Kidney tubule cell (primary cell): ENCODE measurements at regions not wholly inside any gene's neighbourhood (a gene's known extent, or its start where the extent isn't known, plus 50 kb on each side); places are given as distances from the start of the nearest gene placed in this dataset.
"Not testable (repeated sequence)": the region's sequence is repeated elsewhere in the genome, so short reads cannot be mapped to it uniquely, and the experiment has no call there.

Source experiments
- DNase-seq: peaks from one replicate; pipeline ENCODE4 v3.0.0-alpha.2; 2018; ENCODE audit warnings: low spot score

- peak; percentile 12 for DNase-seq
These were observed 165.7 kb upstream of the IRF2BP2 start for GRCh38 chr1:234775477-234776246.

- DNase-seq: no peak
These were observed 165.0 kb upstream of the IRF2BP2 start for GRCh38 chr1:234774971-234775370.

- no peak for DNase-seq
These were observed 164.1 kb upstream of the IRF2BP2 start for GRCh38 chr1:234773936-234774677.

- peak; percentile 99 for DNase-seq
These were observed 162.6 kb upstream of the IRF2BP2 start for GRCh38 chr1:234772345-234773147.

GRCh38 chr1:234771642-234772344 is 161.8 kb upstream of the IRF2BP2 start:
- no peak for DNase-seq

- DNase-seq: no peak
These were observed 161.1 kb upstream of the IRF2BP2 start for GRCh38 chr1:234770924-234771540.

- no peak for DNase-seq
These were observed 160.2 kb upstream of the IRF2BP2 start for GRCh38 chr1:234769986-234770795.

- DNase-seq: no peak
These were observed 159.5 kb upstream of the IRF2BP2 start for GRCh38 chr1:234769284-234769985.

- DNase-seq: no peak
These were observed 158.7 kb upstream of the IRF2BP2 start for GRCh38 chr1:234768569-234769283.

GRCh38 chr1:234768171-234768568 is 158.2 kb upstream of the IRF2BP2 start:
- no peak for DNase-seq

GRCh38 chr1:234765672-234766071 is 155.7 kb upstream of the IRF2BP2 start:
- no peak for DNase-seq

- no peak for DNase-seq
These were observed 155.2 kb upstream of the IRF2BP2 start for GRCh38 chr1:234765181-234765580.

GRCh38 chr1:234763910-234764309 is 153.9 kb upstream of the IRF2BP2 start:
- DNase-seq: no peak

- DNase-seq: no peak
These were observed 153.4 kb upstream of the IRF2BP2 start for GRCh38 chr1:234763367-234763766.

- DNase-seq: not testable (repeated sequence)
These were observed 152.1 kb upstream of the IRF2BP2 start for GRCh38 chr1:234762127-234762526.

GRCh38 chr1:234760303-234760723 is 150.3 kb upstream of the IRF2BP2 start:
- DNase-seq: peak; percentile 19

- no peak for DNase-seq
These were observed 149.9 kb upstream of the IRF2BP2 start for GRCh38 chr1:234759888-234760287.

GRCh38 chr1:234758851-234759250 is 148.9 kb upstream of the IRF2BP2 start:
- DNase-seq: no peak

- DNase-seq: no peak
These were observed 146.9 kb upstream of the IRF2BP2 start for GRCh38 chr1:234756857-234757256.
